ENCODE measurements at regions not wholly inside any gene's neighbourhood (a gene's known extent, or its start where the extent isn't known, plus 50 kb on each side); places are given as distances from the start of the nearest gene placed in this dataset.

GRCh38 chr2:64910972-64911433 lies 78.2 kb upstream of the SLC1A4 start:
- TF ChIP-seq, protein P1, sequence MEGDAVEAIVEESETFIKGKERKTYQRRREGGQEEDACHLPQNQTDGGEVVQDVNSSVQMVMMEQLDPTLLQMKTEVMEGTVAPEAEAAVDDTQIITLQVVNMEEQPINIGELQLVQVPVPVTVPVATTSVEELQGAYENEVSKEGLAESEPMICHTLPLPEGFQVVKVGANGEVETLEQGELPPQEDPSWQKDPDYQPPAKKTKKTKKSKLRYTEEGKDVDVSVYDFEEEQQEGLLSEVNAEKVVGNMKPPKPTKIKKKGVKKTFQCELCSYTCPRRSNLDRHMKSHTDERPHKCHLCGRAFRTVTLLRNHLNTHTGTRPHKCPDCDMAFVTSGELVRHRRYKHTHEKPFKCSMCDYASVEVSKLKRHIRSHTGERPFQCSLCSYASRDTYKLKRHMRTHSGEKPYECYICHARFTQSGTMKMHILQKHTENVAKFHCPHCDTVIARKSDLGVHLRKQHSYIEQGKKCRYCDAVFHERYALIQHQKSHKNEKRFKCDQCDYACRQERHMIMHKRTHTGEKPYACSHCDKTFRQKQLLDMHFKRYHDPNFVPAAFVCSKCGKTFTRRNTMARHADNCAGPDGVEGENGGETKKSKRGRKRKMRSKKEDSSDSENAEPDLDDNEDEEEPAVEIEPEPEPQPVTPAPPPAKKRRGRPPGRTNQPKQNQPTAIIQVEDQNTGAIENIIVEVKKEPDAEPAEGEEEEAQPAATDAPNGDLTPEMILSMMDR (IDR thresholded peaks at IDR 0.05; ENCODE audit: borderline replicate concordance, extremely low read depth, low read length, poor library complexity, severe bottlenecking) = no peak
- no peak for TF ChIP-seq EZH2 (IDR thresholded peaks at IDR 0.05; ENCODE audit: borderline replicate concordance, low read depth, low read length, severe bottlenecking)

Measured in DND-41 (cell line).